NT2/D1 (cell line): ENCODE measurements at regions not wholly inside any gene's neighbourhood (a gene's known extent, or its start where the extent isn't known, plus 50 kb on each side); places are given as distances from the start of the nearest gene placed in this dataset.

ENCODE experiments used
- SUZ12 ChIP-seq: IDR thresholded peaks from 2 replicates; pipeline ENCODE4 v1.6.1; 2011; ENCODE audit not compliant: insufficient read length, insufficient read depth; ENCODE audit errors: extremely low read depth
- YY1 ChIP-seq: IDR thresholded peaks from 2 replicates; pipeline ENCODE4 v1.6.1; 2011; ENCODE audit not compliant: insufficient read length, insufficient read depth
- ZNF274 ChIP-seq: IDR thresholded peaks from 2 replicates; pipeline ENCODE4 v1.6.1; 2011; ENCODE audit warnings: mild to moderate bottlenecking, low read depth, low read length

DNA sequence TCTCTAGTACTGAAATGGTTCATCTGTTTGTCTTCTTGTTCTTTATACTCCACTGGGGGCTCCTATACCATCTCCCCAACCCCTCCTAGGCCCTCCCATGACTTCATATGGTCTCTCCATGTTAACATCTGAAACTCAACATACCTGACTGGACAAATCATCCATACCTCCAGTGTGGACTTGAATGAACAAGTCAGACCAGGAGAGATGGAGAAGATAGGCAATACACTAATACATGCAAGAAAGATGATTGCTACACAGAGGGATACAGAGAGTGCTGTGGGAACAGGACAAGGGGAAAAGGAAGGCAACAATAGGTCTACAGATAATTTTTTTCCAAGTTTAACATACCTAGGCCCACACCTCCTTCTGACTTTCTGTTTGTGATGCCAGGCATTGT, 175.1 kb downstream of the FHIP1A start:
- TF ChIP-seq YY1: no peak
- TF ChIP-seq ZNF274: no peak
- TF ChIP-seq SUZ12: no peak
